ENCODE measurements at regions not wholly inside any gene's neighbourhood (a gene's known extent, or its start where the extent isn't known, plus 50 kb on each side); places are given as distances from the start of the nearest gene placed in this dataset.
"Not testable (repeated sequence)": the region's sequence is repeated elsewhere in the genome, so short reads cannot be mapped to it uniquely, and the experiment has no call there.

- no peak for DNase-seq
These were observed 606.4 kb upstream of the RORB start for GRCh38 chr9:73890685-73891277.

GRCh38 chr9:73892335-73892734 lies 604.8 kb upstream of the RORB start:
- DNase-seq: no peak

- DNase-seq: no peak
These were observed 603.9 kb upstream of the RORB start for GRCh38 chr9:73893230-73893629.

- no peak for DNase-seq
These were observed 601.1 kb upstream of the RORB start for GRCh38 chr9:73896061-73896460.

- DNase-seq: no peak
These were observed 590.5 kb upstream of the RORB start for GRCh38 chr9:73906671-73907070.

DNA sequence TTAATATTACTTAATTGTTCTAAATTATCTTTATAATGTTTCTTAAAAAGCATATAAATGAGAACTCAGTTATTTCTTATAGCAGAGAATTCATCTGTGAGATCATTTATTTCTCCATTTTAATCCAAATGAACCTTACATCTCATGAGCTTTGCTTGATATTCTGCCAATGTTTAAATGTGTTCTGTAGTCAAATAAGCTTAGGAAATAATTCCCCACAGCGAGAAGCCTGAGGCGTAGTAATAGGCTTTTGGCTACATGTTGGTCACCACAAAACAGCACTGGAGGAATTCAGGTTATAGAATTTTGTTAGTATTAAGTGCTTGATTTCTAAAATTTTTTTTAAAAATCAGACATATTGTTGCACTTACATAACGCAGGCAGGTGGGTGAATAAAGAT lies 585.3 kb upstream of the RORB start:
- no peak for DNase-seq

- peak in 1 of 2 experiments; percentile 9 for DNase-seq
These were observed 581.0 kb upstream of the RORB start for GRCh38 chr9:73916016-73916673.

- DNase-seq: no peak
These were observed 577.4 kb upstream of the RORB start for GRCh38 chr9:73919712-73920111.

GRCh38 chr9:73923796-73924195 lies 573.3 kb upstream of the RORB start:
- DNase-seq: no peak

DNA sequence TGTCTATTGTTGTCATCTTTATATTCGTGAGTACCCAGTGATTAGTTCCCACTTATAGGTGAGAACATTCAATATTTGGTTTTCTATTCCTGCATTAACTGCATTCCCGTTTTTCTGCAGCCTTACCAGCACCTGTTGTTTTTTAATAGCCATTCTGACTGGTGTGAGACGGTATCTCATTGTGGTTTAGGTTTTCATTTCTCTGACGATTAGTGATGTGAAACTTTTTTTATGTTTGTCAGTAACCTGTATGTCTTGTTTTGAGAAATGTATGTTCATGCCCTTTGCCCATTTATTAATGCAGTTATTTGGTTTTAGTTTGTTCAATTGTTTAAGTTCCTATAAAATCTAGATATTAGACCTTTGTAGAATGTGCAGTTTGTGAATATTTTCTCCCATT lies 546.0 kb upstream of the RORB start:
- no peak for DNase-seq

DNA sequence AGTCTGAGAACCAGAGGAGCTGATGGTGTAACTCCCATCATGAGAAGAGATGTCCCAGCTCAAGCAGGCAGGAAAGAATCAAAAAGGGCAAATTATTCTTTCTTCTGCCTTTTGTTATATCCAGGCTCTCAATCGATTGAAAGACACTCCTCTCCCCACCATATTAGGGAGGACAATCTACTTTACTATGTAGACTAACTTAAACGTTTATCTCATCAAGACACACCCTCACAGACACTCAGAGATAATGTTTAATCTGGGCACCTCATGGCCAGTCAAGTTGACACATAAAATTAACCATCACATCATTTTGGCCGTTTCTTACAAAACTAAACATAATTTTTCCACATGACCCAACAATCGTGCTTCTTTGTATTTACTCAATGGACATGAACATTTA lies 534.3 kb upstream of the RORB start:
- no peak for DNase-seq

DNA sequence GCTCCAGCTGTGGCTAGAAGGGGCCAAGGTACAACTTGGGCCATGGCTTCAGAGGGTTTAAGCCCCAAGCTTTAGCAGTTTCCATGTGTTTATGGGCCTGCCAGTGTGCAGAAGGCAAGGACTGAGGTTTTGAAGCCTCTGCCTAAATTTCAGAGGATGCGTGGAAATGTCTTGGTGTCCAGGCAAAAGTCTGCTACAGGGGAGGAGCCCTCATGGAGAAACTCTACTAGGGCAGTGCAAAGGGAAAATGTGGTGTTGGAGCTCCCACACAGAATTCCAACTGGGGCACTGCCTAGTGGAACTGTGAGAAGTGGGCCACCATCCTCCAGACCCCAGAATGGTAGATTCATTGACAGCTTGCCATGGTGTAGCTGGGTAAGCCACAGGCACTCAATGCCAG lies 527.2 kb upstream of the RORB start:
- DNase-seq: no peak

GRCh38 chr9:73976424-73976823 lies 520.7 kb upstream of the RORB start:
- not testable (repeated sequence) for DNase-seq

GRCh38 chr9:73979894-73980264 lies 517.3 kb upstream of the RORB start:
- DNase-seq: no peak

GRCh38 chr9:73980754-73981153 lies 516.4 kb upstream of the RORB start:
- DNase-seq: no peak

- DNase-seq: no peak
These were observed 515.7 kb upstream of the RORB start for GRCh38 chr9:73981405-73981804.

- DNase-seq: no peak
These were observed 501.3 kb upstream of the RORB start for GRCh38 chr9:73995836-73996235.

DNA sequence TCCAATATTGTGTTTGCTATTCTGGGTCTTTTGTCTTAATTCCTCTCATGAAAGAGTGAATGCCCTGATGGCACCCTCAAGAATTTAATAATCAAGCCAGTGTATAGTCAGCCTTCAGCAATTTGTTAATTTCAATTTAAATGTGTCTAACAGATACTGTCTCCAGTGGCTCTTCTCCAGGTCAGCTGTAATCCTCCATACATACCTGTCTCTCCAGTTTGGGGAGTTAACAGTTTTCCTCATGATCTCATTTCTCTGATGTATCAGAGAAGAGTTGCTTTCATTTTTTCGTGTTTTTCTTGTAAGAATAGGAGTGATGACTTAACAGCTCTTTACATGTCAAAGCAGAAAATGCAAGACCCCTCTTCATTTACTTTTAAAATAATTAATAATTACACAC lies 500.3 kb upstream of the RORB start:
- DNase-seq: no peak

DNA sequence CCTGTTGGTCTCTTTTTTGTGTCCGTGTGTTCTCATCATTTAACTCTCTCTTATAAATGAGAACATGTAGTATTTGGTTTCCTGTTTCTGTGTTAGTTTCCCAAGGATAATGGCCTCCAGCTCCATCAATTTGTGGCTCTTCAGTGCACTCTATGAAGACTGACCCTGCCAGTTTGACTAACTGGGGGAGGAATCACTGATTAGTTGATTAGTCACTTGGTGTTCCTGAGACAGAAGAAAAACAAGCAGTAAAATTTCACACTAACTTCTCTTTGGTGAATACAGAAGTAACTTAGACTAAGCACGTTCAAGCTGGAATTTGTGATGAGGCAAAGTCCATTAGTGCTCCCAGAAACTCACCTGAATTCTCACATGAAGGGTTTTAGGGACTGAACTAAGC lies 495.8 kb upstream of the RORB start:
- no peak for DNase-seq

DNA sequence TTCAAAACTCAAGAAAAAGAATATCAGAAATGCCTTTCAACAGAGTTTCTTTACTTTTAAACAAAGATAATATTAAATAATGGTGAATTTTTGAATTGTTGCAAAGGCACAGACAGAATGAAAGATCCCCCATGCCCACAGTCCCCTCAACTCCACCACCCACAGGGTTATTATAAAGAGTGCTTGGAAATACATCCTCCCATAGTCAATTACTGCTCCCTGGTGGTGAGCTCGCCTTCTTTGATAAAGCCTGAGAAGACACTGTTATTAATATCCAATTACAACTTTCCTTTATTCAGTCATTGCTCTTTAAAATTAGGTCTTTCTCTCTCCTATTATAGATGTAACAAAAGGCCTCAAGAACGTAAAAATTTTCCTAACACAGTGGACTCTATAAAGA lies 490.2 kb upstream of the RORB start:
- DNase-seq: no peak

DNA sequence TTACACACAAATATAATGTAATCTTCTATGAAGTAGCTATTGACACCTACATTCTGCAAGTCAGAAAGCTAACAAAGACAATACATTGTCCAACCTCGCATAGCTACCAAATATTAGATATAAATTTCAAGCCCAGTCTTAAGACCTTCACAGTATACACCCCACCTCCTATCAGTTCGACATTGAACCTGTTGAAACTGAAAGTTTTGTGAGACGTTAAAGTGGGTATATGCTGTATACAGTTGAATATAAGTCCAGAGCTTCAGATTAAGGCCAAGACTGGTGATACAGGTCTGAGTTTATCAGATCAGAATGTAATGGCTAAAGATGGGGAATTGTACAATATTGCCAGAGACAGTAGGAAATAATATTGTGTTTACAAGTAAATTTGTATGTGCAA lies 489.3 kb upstream of the RORB start:
- DNase-seq: no peak

DNA sequence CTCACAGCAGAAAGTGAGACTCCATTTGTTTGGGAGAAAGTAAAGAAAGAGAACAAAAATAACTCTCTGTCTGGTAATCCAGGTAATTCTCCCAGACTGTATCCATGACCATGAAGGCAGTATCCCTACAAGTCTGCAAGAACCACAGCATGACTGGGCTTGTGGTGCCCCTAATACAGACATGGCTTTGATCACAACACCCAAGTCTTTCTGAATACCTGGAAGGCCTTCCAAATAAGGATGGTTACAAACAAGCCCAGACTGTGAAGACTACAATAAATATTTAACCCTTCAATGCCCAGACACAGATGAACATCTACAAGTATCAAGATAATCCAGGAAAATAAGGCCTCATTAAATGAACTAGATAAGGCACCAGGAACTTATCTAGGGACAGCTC lies 481.1 kb upstream of the RORB start:
- no peak for DNase-seq

DNA sequence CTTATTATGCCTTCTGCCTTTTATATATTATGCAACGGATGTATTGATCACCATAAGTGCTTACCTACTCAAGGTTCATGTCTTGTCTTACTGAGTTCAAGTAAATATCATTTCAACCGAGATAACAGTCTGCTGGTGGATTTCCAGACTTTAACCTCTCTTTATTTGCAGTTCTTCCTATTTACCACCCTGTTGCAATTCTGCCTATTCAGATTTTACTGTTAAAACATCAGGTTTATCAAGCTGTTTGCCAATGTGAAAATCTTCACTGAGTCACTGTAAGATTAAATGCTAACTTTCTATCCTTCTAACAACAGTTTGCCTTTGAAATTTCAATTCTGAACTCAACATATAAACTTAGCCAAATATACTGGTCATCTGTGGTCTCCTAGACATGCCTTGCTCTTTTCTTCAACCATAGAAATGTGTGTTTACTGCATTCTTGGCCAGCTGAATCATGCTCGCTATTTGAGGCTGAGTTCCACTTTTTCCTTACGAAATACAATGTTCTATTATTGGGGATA lies 471.7 kb upstream of the RORB start:
- no peak for DNase-seq

- DNase-seq: no peak
These were observed 464.7 kb upstream of the RORB start for GRCh38 chr9:74032421-74032820.

DNA sequence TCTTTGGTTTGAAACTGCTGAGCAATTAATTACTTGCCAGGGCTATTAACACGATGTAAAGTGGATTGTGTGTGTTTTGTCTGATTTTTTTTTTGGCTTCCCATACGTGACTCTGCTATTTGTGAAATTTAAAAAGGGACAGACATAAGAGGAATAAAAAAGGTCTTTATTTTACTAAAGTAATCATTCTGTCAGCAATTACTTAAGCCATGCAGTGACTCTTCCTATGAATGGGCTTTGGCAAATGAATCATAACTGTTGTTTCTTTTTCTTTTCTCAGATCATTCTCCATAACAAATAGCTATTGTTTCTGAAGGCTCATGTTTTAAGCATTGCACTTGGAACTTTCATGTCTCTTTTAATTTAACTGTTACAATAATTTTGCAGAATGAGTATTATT lies 461.3 kb upstream of the RORB start:
- no peak for DNase-seq

All from NCI-H526 (cell line).